ENCODE measurements at regions not wholly inside any gene's neighbourhood (a gene's known extent, or its start where the extent isn't known, plus 50 kb on each side); places are given as distances from the start of the nearest gene placed in this dataset.

DNA sequence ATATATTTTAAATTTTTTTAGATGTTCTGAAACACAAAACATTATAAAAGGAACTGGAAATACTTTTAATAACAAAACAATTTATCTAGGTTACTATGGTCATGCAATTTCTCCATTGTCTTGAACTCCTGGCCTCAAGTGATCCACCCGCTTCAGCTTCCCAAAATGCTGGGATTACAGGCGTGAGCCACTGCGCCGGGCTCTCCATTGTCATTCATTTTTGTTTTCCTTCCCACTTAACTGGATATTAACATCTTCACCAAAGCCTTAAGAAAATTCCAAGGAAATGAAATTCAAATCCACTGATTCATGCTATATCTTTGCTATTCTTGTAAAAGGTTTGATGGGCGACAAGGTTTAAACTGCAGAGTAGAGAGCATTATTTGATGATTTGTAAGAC, 279.5 kb upstream of the PKN2 start:
- H3K27ac ChIP-seq = no peak overlapping the region
- no peaks in the 10 kb centered on the region for H3K27me3 ChIP-seq
- TF ChIP-seq POLR2A (IDR thresholded peaks at IDR 0.05) (no peak), EP300 (IDR thresholded peaks at IDR 0.05) (no peak)
- TF ChIP-seq, protein P1, sequence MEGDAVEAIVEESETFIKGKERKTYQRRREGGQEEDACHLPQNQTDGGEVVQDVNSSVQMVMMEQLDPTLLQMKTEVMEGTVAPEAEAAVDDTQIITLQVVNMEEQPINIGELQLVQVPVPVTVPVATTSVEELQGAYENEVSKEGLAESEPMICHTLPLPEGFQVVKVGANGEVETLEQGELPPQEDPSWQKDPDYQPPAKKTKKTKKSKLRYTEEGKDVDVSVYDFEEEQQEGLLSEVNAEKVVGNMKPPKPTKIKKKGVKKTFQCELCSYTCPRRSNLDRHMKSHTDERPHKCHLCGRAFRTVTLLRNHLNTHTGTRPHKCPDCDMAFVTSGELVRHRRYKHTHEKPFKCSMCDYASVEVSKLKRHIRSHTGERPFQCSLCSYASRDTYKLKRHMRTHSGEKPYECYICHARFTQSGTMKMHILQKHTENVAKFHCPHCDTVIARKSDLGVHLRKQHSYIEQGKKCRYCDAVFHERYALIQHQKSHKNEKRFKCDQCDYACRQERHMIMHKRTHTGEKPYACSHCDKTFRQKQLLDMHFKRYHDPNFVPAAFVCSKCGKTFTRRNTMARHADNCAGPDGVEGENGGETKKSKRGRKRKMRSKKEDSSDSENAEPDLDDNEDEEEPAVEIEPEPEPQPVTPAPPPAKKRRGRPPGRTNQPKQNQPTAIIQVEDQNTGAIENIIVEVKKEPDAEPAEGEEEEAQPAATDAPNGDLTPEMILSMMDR (IDR thresholded peaks at IDR 0.05) = no peak
- DNase-seq (ENCODE audit: low spot score in 2 of 2) = no peak
- H3K4me1 ChIP-seq = no peaks in the 10 kb centered on the region
- H3K4me3 ChIP-seq = no peak overlapping the region
- no peaks in the 10 kb centered on the region for H3K36me3 ChIP-seq
- peaks cover 0 to 7% (median 0%) of the 10 kb centered on the region in 4 donors for H3K9me3 ChIP-seq
- WGBS, 2 donors = 84 to 89% methylated on average over 5 of the region's 5 CpGs

DNA sequence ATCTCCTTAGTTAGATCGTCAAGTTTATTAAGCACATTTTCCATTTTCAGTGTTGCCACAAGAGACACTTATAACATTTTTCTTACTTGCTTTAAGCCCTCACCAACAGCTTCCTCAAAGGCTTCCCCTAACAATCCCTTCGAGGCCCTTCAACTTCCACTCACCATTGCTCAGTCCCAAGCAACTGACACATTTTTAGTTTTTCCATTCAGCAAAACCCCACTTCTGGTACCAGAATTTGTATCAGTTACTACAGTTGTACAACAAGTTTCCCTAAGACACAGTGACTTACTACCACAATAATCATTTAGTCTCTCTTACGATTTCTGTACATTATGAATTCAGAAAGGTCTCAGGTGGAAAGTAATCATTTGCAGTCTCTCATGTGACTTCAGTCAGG, 276.8 kb upstream of the PKN2 start:
- H3K4me3 ChIP-seq = no peak overlapping the region
- no peaks in the 10 kb centered on the region for H3K36me3 ChIP-seq
- no peaks in the 10 kb centered on the region for H3K27me3 ChIP-seq
- no peak for TF ChIP-seq EP300 (IDR thresholded peaks at IDR 0.05)
- no peak for TF ChIP-seq POLR2A (IDR thresholded peaks at IDR 0.05)
- TF ChIP-seq, protein P1 (IDR thresholded peaks at IDR 0.05) = no peak
- H3K4me1 ChIP-seq = no peaks in the 10 kb centered on the region
- H3K27ac ChIP-seq = no peak overlapping the region
- peaks cover 0 to 7% (median 0%) of the 10 kb centered on the region in 4 donors for H3K9me3 ChIP-seq
- DNase-seq (ENCODE audit: low spot score in 2 of 2) = no peak
- WGBS, 2 donors = 91 to 98% methylated on average over 3 of the region's 3 CpGs

DNA sequence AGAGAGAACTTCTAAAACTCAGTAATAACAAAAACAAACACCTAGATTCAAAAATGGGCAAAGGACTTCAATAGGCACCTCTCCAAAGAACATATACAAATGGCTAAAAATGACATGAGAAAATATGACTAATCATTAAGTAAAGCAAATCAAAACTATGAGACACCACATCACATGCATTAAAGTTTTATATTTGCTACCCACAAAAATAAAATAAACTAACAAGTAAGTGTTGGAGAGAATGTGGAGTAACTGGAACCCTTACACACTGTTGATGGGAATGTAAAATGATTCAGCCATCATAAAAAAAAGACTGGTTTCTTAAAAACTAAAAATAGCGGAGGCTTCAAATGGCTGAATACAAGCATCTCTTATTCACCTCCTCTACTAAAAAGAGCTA, 262.1 kb upstream of the PKN2 start:
- H3K27me3 ChIP-seq = no peaks in the 10 kb centered on the region
- no peak for DNase-seq (ENCODE audit: low spot score in 2 of 2)
- H3K4me3 ChIP-seq = no peak overlapping the region
- WGBS, 2 donors = 95 to 97% methylated on average over 1 of the region's 1 CpG
- H3K36me3 ChIP-seq = no peaks in the 10 kb centered on the region
- no peaks in the 10 kb centered on the region for H3K4me1 ChIP-seq
- no peak overlapping the region for H3K27ac ChIP-seq
- H3K9me3 ChIP-seq = peaks cover 0 to 68% (median 7%) of the 10 kb centered on the region in 4 donors
- TF ChIP-seq, protein P1 (IDR thresholded peaks at IDR 0.05) = no peak
- TF ChIP-seq EP300 (IDR thresholded peaks at IDR 0.05) = no peak
- no peak for TF ChIP-seq POLR2A (IDR thresholded peaks at IDR 0.05)

DNA sequence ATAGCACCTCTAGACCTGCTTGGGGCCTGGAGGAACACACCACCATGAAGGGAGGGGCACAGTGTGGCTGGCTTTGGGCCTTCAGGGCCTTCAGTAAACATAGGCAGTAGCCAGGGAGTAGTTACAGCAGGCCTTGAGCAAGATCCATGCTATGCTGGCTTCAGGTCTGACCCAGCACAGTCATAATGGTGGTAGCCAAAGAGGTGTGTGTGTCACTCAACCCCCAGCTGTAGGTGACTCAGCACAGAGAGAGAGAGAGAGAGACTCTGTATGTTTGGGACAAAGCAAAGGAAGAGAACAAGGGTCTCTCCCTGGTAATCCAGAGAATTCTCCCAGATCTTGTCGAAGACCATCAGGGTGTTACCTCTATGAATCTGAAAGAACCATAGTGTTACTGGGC, 250.5 kb upstream of the PKN2 start:
- WGBS, 2 donors = 83 to 100% methylated on average over 1 of the region's 1 CpG
- no peak for DNase-seq (ENCODE audit: low spot score in 2 of 2)
- Histone ChIP-seq H3K9me3 (peaks cover 0 to 64% (median 0%) of the 10 kb centered on the region in 4 donors), H3K4me1 (no peaks in the 10 kb centered on the region), H3K4me3 (no peak overlapping the region), H3K27ac (no peak overlapping the region), H3K27me3 (no peaks in the 10 kb centered on the region), H3K36me3 (no peaks in the 10 kb centered on the region)
- TF ChIP-seq EP300 (IDR thresholded peaks at IDR 0.05) (no peak), POLR2A (IDR thresholded peaks at IDR 0.05) (no peak)
- TF ChIP-seq, protein P1 (IDR thresholded peaks at IDR 0.05) = no peak

DNA sequence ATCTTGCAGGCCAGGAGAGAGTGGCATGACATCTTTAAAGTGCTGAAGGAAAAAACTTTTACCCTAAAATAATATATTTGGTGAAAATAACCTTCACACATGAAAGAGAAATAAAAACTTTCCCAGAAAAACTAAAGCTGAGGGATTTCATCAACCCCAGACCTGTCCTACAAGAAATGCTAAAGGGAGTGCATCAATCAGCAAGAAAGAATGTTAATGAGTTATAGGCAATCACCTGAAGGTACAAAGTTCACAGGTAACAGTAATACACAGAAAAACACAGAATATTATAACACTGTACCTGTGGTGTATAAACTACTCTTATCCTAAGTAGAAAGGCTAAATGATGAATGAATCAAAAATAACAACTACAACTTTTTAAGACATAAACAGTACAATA, 249.2 kb upstream of the PKN2 start:
- DNase-seq (ENCODE audit: low spot score in 2 of 2) = no peak
- no peak for TF ChIP-seq EP300 (IDR thresholded peaks at IDR 0.05)
- TF ChIP-seq, protein P1 (IDR thresholded peaks at IDR 0.05) = no peak
- TF ChIP-seq POLR2A (IDR thresholded peaks at IDR 0.05) = no peak
- H3K4me1 ChIP-seq = no peaks in the 10 kb centered on the region
- H3K9me3 ChIP-seq = peaks cover 0 to 64% (median 0%) of the 10 kb centered on the region in 4 donors
- H3K27ac ChIP-seq = no peak overlapping the region
- H3K4me3 ChIP-seq = no peak overlapping the region
- no peaks in the 10 kb centered on the region for H3K27me3 ChIP-seq
- H3K36me3 ChIP-seq = no peaks in the 10 kb centered on the region
